Skeletal muscle tissue (tissue), 3 donors: ENCODE measurements at regions not wholly inside any gene's neighbourhood (a gene's known extent, or its start where the extent isn't known, plus 50 kb on each side); places are given as distances from the start of the nearest gene placed in this dataset.

Source experiments
- H3K27ac ChIP-seq: one replicate; pipeline ENCODE4 v1.7.0; 2013; ENCODE audit warnings: mild to moderate bottlenecking, low read depth, low read length, inconsistent platforms
- H3K27me3 ChIP-seq, 3 donors: one replicate each; pipeline ENCODE4 v1.7.0; 2013; ENCODE audit warnings: low read length in 3 of 3; ENCODE audit not compliant: control insufficient read depth in 3 of 3, insufficient read depth in 3 of 3
- H3K36me3 ChIP-seq, 3 donors: one replicate each; pipeline ENCODE4 v1.7.0; 2013; ENCODE audit warnings: low read length in 3 of 3; ENCODE audit not compliant: control insufficient read depth in 3 of 3, insufficient read depth in 3 of 3
- H3K4me1 ChIP-seq, 3 donors: one replicate each; pipeline ENCODE4 v1.7.0; 2013; ENCODE audit warnings: low read length in 3 of 3, mild to moderate bottlenecking in 3 of 3; ENCODE audit not compliant: control insufficient read depth in 3 of 3, insufficient read depth in 3 of 3
- H3K4me3 ChIP-seq, 3 donors: one replicate each; pipeline ENCODE4 v1.7.0; 2013; ENCODE audit warnings: low read length in 3 of 3
- H3K9ac ChIP-seq, 3 donors: one replicate each; pipeline ENCODE4 v1.7.0; 2013; ENCODE audit warnings: low read length in 3 of 3, mild to moderate bottlenecking in 3 of 3, moderate library complexity in 2 of 3, low read depth in 1 of 3
- H3K9me3 ChIP-seq, 3 donors: one replicate each; pipeline ENCODE4 v1.7.0; 2013; ENCODE audit warnings: low read length in 3 of 3; ENCODE audit not compliant: control insufficient read depth in 3 of 3
- donor health status: Osteomylitis.

- Histone ChIP-seq H3K27me3 (no peaks in the 10 kb centered on the region), H3K36me3 (no peaks in the 10 kb centered on the region), H3K4me1 (no peaks in the 10 kb centered on the region), H3K9ac (no peak overlapping the region), H3K27ac (no peak overlapping the region), H3K4me3 (no peak overlapping the region), H3K9me3 (peaks cover 0 to 2% (median 0%) of the 10 kb centered on the region in 3 donors)
These were observed 1044.2 kb upstream of the SORCS1 start for GRCh38 chr10:108208732-108209131.

- Histone ChIP-seq H3K27me3 (no peaks in the 10 kb centered on the region), H3K4me3 (no peak overlapping the region), H3K9me3 (peaks cover 0 to 2% (median 0%) of the 10 kb centered on the region in 3 donors), H3K4me1 (no peaks in the 10 kb centered on the region), H3K27ac (no peak overlapping the region), H3K9ac (no peak overlapping the region), H3K36me3 (no peaks in the 10 kb centered on the region)
These were observed 1043.5 kb upstream of the SORCS1 start for GRCh38 chr10:108208038-108208437.

GRCh38 chr10:108204528-108205305 is 1040.2 kb upstream of the SORCS1 start:
- Histone ChIP-seq H3K27ac (no peak overlapping the region), H3K4me1 (no peaks in the 10 kb centered on the region), H3K4me3 (no peak overlapping the region), H3K9me3 (peaks cover 0 to 2% (median 0%) of the 10 kb centered on the region in 3 donors), H3K27me3 (no peaks in the 10 kb centered on the region), H3K9ac (no peak overlapping the region), H3K36me3 (no peaks in the 10 kb centered on the region)

- no peak overlapping the region for H3K27ac ChIP-seq
- no peaks in the 10 kb centered on the region for H3K4me1 ChIP-seq
- no peak overlapping the region for H3K4me3 ChIP-seq
- H3K9me3 ChIP-seq: peaks cover 0 to 2% (median 0%) of the 10 kb centered on the region in 3 donors
- H3K27me3 ChIP-seq: no peaks in the 10 kb centered on the region
- H3K9ac ChIP-seq: no peak overlapping the region
- H3K36me3 ChIP-seq: no peaks in the 10 kb centered on the region
These were observed 1039.5 kb upstream of the SORCS1 start for GRCh38 chr10:108203905-108204527.

DNA sequence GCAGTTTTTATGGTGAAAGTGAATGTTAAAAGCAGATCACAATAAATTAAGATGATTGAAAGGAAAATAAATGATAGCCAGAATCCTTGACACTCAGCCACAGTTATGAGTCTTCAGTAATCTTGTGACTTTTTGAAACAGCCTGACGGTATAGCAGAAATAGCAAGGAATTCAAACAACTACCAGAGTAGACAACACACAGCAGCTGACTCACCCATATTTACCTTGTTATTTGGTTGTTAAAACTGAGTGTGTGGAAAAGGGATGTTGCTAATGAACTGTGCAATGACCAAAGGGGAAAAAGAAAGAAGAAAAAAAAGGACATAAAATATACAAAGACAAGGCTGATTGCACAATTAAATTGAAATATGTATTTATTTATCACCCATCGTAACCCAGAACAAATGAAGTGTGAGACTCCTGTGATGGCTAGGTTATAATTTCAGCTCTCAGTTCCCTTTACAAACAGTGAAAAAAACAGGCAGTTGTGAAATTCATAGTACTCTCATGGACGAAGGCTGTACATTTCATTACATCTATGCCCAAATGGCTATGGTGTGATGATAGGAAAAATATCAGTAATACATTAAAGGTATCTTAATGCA is 1023.0 kb upstream of the SORCS1 start:
- no peaks in the 10 kb centered on the region for H3K9me3 ChIP-seq
- H3K4me1 ChIP-seq: no peaks in the 10 kb centered on the region
- no peaks in the 10 kb centered on the region for H3K36me3 ChIP-seq
- H3K27me3 ChIP-seq: no peaks in the 10 kb centered on the region
- no peak overlapping the region for H3K4me3 ChIP-seq
- no peak overlapping the region for H3K27ac ChIP-seq
- no peak overlapping the region for H3K9ac ChIP-seq

DNA sequence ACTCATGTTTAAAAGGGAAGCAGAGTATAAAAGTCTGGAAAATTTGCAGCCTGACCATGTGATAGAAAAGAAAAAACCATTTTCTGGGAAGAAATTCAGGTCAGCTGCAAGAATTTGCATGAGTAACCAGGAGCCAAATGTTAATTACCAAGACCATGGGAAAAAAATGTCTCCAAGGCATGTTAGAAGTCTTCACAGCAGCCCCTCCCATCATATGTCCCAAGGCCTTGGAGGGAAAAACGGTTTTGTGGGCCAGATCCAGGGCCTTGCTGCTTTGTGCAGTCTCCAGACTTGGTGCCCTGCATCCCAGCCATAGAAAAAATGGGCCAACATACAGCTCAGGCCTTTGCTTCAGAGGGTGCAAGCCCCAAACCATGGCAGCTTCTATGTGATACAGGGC is 1019.6 kb upstream of the SORCS1 start:
- H3K27ac ChIP-seq: no peak overlapping the region
- H3K36me3 ChIP-seq: no peaks in the 10 kb centered on the region
- no peaks in the 10 kb centered on the region for H3K27me3 ChIP-seq
- H3K9me3 ChIP-seq: no peaks in the 10 kb centered on the region
- no peaks in the 10 kb centered on the region for H3K4me1 ChIP-seq
- no peak overlapping the region for H3K4me3 ChIP-seq
- H3K9ac ChIP-seq: no peak overlapping the region

DNA sequence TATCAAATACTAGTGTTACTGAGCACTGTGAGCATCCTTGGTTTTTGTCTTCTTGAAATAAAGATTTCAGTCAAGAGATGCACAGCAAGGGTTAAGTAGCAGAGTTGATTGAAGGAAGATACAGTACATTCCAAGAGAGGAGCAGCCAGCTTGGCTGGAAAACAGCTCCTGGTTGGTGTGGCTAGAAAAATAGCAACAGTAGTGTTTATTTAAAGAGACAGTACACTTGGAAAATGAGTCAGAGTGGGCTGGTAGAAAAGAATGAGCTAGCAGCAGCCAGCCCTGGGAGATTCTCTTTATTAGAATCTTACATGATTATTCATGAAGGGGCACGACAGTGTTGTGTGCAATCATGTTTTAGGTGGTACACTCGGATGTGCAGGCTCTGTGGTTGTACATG is 1016.4 kb upstream of the SORCS1 start:
- Histone ChIP-seq H3K9ac (no peak overlapping the region), H3K27ac (no peak overlapping the region), H3K36me3 (no peaks in the 10 kb centered on the region), H3K9me3 (no peaks in the 10 kb centered on the region), H3K4me1 (no peaks in the 10 kb centered on the region), H3K4me3 (no peak overlapping the region), H3K27me3 (no peaks in the 10 kb centered on the region)

GRCh38 chr10:108169846-108170245 is 1005.3 kb upstream of the SORCS1 start:
- Histone ChIP-seq H3K27ac (no peak overlapping the region), H3K4me1 (no peaks in the 10 kb centered on the region), H3K4me3 (no peak overlapping the region), H3K36me3 (no peaks in the 10 kb centered on the region), H3K9ac (no peak overlapping the region), H3K9me3 (no peaks in the 10 kb centered on the region), H3K27me3 (no peaks in the 10 kb centered on the region)

- no peaks in the 10 kb centered on the region for H3K9me3 ChIP-seq
- H3K27ac ChIP-seq: no peak overlapping the region
- no peaks in the 10 kb centered on the region for H3K4me1 ChIP-seq
- H3K9ac ChIP-seq: no peak overlapping the region
- H3K27me3 ChIP-seq: no peaks in the 10 kb centered on the region
- H3K4me3 ChIP-seq: no peak overlapping the region
- H3K36me3 ChIP-seq: no peaks in the 10 kb centered on the region
These were observed 1003.3 kb upstream of the SORCS1 start for GRCh38 chr10:108167766-108168165.

DNA sequence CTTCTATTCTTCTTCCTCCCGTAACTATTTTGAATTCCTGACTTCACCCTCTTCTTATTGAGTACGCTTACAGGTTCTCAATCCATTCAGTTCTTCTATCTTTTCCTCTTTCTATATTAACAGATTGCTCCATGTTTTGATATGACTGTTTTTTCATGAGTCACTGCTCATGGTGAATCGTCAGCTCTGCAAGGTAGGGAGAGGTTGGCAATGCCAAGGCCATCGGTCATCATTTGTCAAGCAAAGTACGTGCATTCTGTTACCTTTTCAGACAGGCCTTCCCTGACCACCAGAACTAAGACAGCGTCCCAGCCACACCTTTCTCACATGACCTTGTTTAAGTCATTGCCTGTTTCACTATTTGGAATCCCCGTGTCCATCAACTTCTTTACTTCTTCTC is 1001.9 kb upstream of the SORCS1 start:
- Histone ChIP-seq H3K4me1 (no peaks in the 10 kb centered on the region), H3K9ac (no peak overlapping the region), H3K4me3 (no peak overlapping the region), H3K27ac (no peak overlapping the region), H3K9me3 (no peaks in the 10 kb centered on the region), H3K36me3 (no peaks in the 10 kb centered on the region), H3K27me3 (no peaks in the 10 kb centered on the region)
